MM.1S (cell line): ENCODE measurements at regions not wholly inside any gene's neighbourhood (a gene's known extent, or its start where the extent isn't known, plus 50 kb on each side); places are given as distances from the start of the nearest gene placed in this dataset.

Experiments
- DNase-seq: peaks from one replicate; pipeline ENCODE4 v3.0.0-alpha.2; 2015
- H2AFZ ChIP-seq: fragments of 300-600 bp; sonication (generic); 2 replicates; pipeline ENCODE4 v1.6.0; 2016; ENCODE audit warnings: antibody characterized with exemption, low read length
- H3F3A ChIP-seq: fragments of 300-600 bp; sonication (generic); 2 replicates; pipeline ENCODE4 v1.6.1; 2016; ENCODE audit warnings: mild to moderate bottlenecking, antibody characterized with exemption, low read length, moderate library complexity, mixed read lengths; ENCODE audit not compliant: insufficient read depth
- H3K27ac ChIP-seq: fragments of 300-600 bp; sonication (generic); 2 replicates; pipeline ENCODE4 v1.5.1; 2016; ENCODE audit warnings: mild to moderate bottlenecking, low read length
- H3K27me3 ChIP-seq: fragments of 300-600 bp; sonication (generic); replicated peaks from 2 replicates; pipeline ENCODE4 v1.6.0; 2016; ENCODE audit warnings: low read length; ENCODE audit not compliant: insufficient read depth
- H3K36me3 ChIP-seq: fragments of 300-600 bp; sonication (generic); replicated peaks from 2 replicates; pipeline ENCODE4 v1.6.1; 2016; ENCODE audit warnings: mild to moderate bottlenecking, low read length, mixed read lengths; ENCODE audit not compliant: insufficient read depth
- H3K4me1 ChIP-seq: fragments of 300-600 bp; sonication (generic); 2 replicates; pipeline ENCODE4 v1.6.1; 2016; ENCODE audit warnings: low read length, mixed read lengths
- H3K4me2 ChIP-seq: fragments of 300-600 bp; sonication (generic); 2 replicates; pipeline ENCODE4 v1.6.0; 2016; ENCODE audit warnings: low read depth, low read length
- H3K4me3 ChIP-seq: fragments of 300-600 bp; sonication (generic); 2 replicates; pipeline ENCODE4 v1.5.1; 2016; ENCODE audit warnings: low read length, mixed read lengths
- H3K79me2 ChIP-seq: fragments of 300-600 bp; sonication (generic); 2 replicates; pipeline ENCODE4 v1.6.1; 2016; ENCODE audit warnings: mixed run types, low read length, mixed read lengths
- H3K9ac ChIP-seq: fragments of 300-600 bp; sonication (generic); 2 replicates; pipeline ENCODE4 v1.6.1; 2016; ENCODE audit warnings: low read length, mixed read lengths
- H3K9me2 ChIP-seq: fragments of 300-600 bp; sonication (generic); replicated peaks from 2 replicates; pipeline ENCODE4 v1.6.1; 2016; ENCODE audit warnings: mild to moderate bottlenecking, low read length, mixed read lengths; ENCODE audit not compliant: insufficient read depth
- H3K9me3 ChIP-seq: fragments of 300-600 bp; sonication (generic); replicated peaks from 2 replicates; pipeline ENCODE4 v1.6.1; 2016; ENCODE audit warnings: mild to moderate bottlenecking, low read length, mixed read lengths; ENCODE audit not compliant: insufficient read depth
- H4K20me1 ChIP-seq: fragments of 300-600 bp; sonication (generic); 2 replicates; pipeline ENCODE4 v1.6.1; 2016; ENCODE audit warnings: mild to moderate bottlenecking, low read length, moderate library complexity, mixed read lengths; ENCODE audit not compliant: insufficient read depth
- CTCF ChIP-seq: fragments of 300-600 bp; sonication (generic); IDR thresholded peaks from 2 replicates; pipeline ENCODE4 v1.5.1; 2016; ENCODE audit warnings: antibody characterized with exemption, low read length, mixed read lengths
- EZH2 ChIP-seq: fragments of 300-600 bp; sonication (generic); optimal IDR thresholded peaks from 2 replicates; pipeline ENCODE3; 2017; ENCODE audit warnings: low read depth, mild to moderate bottlenecking, antibody characterized with exemption, low read length, mixed read lengths
- EZH2phosphoT487 ChIP-seq: fragments of 300-600 bp; sonication (generic); IDR thresholded peaks from 2 replicates; pipeline ENCODE4 v1.6.1; 2018; ENCODE audit warnings: antibody characterized with exemption, low read length

GRCh38 chr15:70280781-70281180 is 183.1 kb upstream of the TLE3 start:
- Histone ChIP-seq H3K27me3 (no peaks in the 10 kb centered on the region), H3K4me3 (no peak overlapping the region), H4K20me1 (no peaks in the 10 kb centered on the region), H3F3A (no peaks in the 10 kb centered on the region), H3K4me1 (no peaks in the 10 kb centered on the region), H3K36me3 (no peaks in the 10 kb centered on the region), H3K4me2 (no peak overlapping the region), H3K9me2 (no peaks in the 10 kb centered on the region), H3K27ac (no peak overlapping the region), H3K9ac (no peak overlapping the region), H3K79me2 (no peaks in the 10 kb centered on the region), H3K9me3 (no peaks in the 10 kb centered on the region), H2AFZ (no peak overlapping the region)
- no peak for DNase-seq
- TF ChIP-seq CTCF (no peak), EZH2phosphoT487 (no peak), EZH2 (no peak)

GRCh38 chr15:70279096-70279495 is 181.4 kb upstream of the TLE3 start:
- H2AFZ ChIP-seq = no peak overlapping the region

GRCh38 chr15:70278644-70279043 is 180.9 kb upstream of the TLE3 start:
- Histone ChIP-seq H3K27ac (no peak overlapping the region), H3K27me3 (no peaks in the 10 kb centered on the region), H3K4me2 (no peak overlapping the region), H2AFZ (no peak overlapping the region), H3K9ac (no peak overlapping the region), H3K4me3 (no peak overlapping the region), H3F3A (no peaks in the 10 kb centered on the region), H3K79me2 (no peaks in the 10 kb centered on the region), H3K4me1 (no peaks in the 10 kb centered on the region), H3K9me3 (no peaks in the 10 kb centered on the region), H3K36me3 (no peaks in the 10 kb centered on the region), H4K20me1 (no peaks in the 10 kb centered on the region), H3K9me2 (no peaks in the 10 kb centered on the region)
- no peak for DNase-seq
- no peak for TF ChIP-seq CTCF
- no peak for TF ChIP-seq EZH2phosphoT487
- no peak for TF ChIP-seq EZH2

More at GRCh38 chr15:70279096-70279495, 181.4 kb upstream of the TLE3 start:
- Histone ChIP-seq H3K27me3 (no peaks in the 10 kb centered on the region), H3K4me2 (no peak overlapping the region), H3K9me2 (no peaks in the 10 kb centered on the region), H3K27ac (no peak overlapping the region), H3F3A (no peaks in the 10 kb centered on the region), H4K20me1 (no peaks in the 10 kb centered on the region), H3K9me3 (no peaks in the 10 kb centered on the region), H3K4me1 (no peaks in the 10 kb centered on the region), H3K36me3 (no peaks in the 10 kb centered on the region), H3K4me3 (no peak overlapping the region), H3K79me2 (no peaks in the 10 kb centered on the region), H3K9ac (no peak overlapping the region)
- no peak for DNase-seq
- TF ChIP-seq EZH2phosphoT487 = no peak
- TF ChIP-seq CTCF = no peak
- no peak for TF ChIP-seq EZH2
